Tibial nerve (tissue), 4 donors: ENCODE measurements at regions not wholly inside any gene's neighbourhood (a gene's known extent, or its start where the extent isn't known, plus 50 kb on each side); places are given as distances from the start of the nearest gene placed in this dataset.

ENCODE experiments used
- DNase-seq, 2 donors: peaks; one replicate each; pipeline ENCODE4 v3.0.0-alpha.2; 2019; ENCODE audit warnings: low spot score in 2 of 2
- H3K27ac ChIP-seq, 4 donors: fragments of 200-600 bp; sonication (generic) in 3 of 4; one replicate each; pipeline ENCODE4 v1.5.1; 2017 to 2019; ENCODE audit warnings: mild to moderate bottlenecking in 1 of 4
- H3K27me3 ChIP-seq, 2 donors: fragments of 200-600 bp; sonication (generic) in 1 of 2; one replicate each; pipeline versions ENCODE4 v1.5.1 to v1.6.0; 2017 to 2019
- H3K36me3 ChIP-seq, 3 donors: fragments of 200-600 bp; sonication (generic); one replicate each; pipeline ENCODE4 v1.5.1; 2018 to 2019
- H3K4me1 ChIP-seq, 4 donors: fragments of 200-600 bp; sonication (generic) in 3 of 4; one replicate each; pipeline ENCODE4 v1.5.1; 2017 to 2019
- H3K4me3 ChIP-seq, 4 donors: fragments of 200-600 bp; sonication (generic) in 3 of 4; one replicate each; pipeline ENCODE4 v1.5.1; 2017 to 2019; ENCODE audit warnings: mild to moderate bottlenecking in 1 of 4, moderate library complexity in 1 of 4
- H3K9me3 ChIP-seq, 4 donors: fragments of 200-600 bp; sonication (generic) in 3 of 4; one replicate each; pipeline ENCODE4 v1.5.1; 2017 to 2019
- EP300 ChIP-seq, 2 donors: sonication (generic); formaldehyde crosslinking; IDR thresholded peaks; one replicate each; pipeline ENCODE4 v1.6.1; 2017; ENCODE audit warnings: antibody characterized with exemption in 2 of 2, mild to moderate bottlenecking in 1 of 2
- POLR2A ChIP-seq, 2 donors: fragments of 450-650 bp; IDR thresholded peaks; one replicate each; pipeline ENCODE4 v1.6.1; 2017; ENCODE audit warnings: antibody characterized with exemption in 2 of 2, mild to moderate bottlenecking in 2 of 2, moderate library complexity in 2 of 2
- WGBS, 2 donors: methylation state at CpG; one replicate each; pipeline ENCODE4 v1.1.5; 2018; 5-methylcytosine and 5-hydroxymethylcytosine counted together
- TF ChIP-seq, protein P1 (sequence below), 5 experiments: fragments of 200-600 bp in 3 of 5; fragments of 450-650 bp in 2 of 5; sonication (generic) in 3 of 5; IDR thresholded peaks; one replicate each; pipeline ENCODE4 v1.5.1; 2016 to 2019; ENCODE audit warnings: antibody characterized with exemption in 5 of 5, mild to moderate bottlenecking in 3 of 5, moderate library complexity in 2 of 5

DNA sequence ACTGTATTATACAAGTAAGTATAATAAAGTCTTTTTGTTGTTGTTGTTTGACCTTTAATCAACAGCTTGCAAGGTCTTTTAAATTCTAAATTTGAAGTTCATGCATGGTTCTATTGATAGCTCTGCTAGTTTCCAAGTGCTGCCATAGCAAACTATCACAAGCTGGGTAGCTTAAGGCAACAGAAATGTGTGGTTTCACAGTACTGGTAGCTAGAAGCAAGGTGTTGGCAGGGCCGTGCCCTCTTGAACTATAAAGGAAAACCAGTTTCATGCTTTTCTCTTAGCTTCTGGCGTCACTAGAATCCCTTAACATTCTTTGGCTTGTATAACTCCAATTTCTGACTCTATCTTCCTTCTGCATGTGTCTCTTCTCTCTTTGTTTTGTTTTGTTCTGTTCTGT is 1021.9 kb upstream of the AUTS2 start:
- H3K4me3 ChIP-seq: no peak overlapping the region
- H3K36me3 ChIP-seq: no peaks in the 10 kb centered on the region
- H3K4me1 ChIP-seq: no peaks in the 10 kb centered on the region
- H3K9me3 ChIP-seq: peaks cover 0 to 19% (median 1%) of the 10 kb centered on the region in 4 donors
- WGBS, 2 donors: 79 to 85% methylated on average over 2 of the region's 2 CpGs
- H3K27ac ChIP-seq: no peak overlapping the region
- no peak for TF ChIP-seq POLR2A (IDR thresholded peaks at IDR 0.05)
- no peak for TF ChIP-seq EP300 (IDR thresholded peaks at IDR 0.05)
- TF ChIP-seq, protein P1, sequence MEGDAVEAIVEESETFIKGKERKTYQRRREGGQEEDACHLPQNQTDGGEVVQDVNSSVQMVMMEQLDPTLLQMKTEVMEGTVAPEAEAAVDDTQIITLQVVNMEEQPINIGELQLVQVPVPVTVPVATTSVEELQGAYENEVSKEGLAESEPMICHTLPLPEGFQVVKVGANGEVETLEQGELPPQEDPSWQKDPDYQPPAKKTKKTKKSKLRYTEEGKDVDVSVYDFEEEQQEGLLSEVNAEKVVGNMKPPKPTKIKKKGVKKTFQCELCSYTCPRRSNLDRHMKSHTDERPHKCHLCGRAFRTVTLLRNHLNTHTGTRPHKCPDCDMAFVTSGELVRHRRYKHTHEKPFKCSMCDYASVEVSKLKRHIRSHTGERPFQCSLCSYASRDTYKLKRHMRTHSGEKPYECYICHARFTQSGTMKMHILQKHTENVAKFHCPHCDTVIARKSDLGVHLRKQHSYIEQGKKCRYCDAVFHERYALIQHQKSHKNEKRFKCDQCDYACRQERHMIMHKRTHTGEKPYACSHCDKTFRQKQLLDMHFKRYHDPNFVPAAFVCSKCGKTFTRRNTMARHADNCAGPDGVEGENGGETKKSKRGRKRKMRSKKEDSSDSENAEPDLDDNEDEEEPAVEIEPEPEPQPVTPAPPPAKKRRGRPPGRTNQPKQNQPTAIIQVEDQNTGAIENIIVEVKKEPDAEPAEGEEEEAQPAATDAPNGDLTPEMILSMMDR (IDR thresholded peaks at IDR 0.05): no peak
- H3K27me3 ChIP-seq: no peaks in the 10 kb centered on the region
- no peak for DNase-seq

- DNase-seq: no peak
- Histone ChIP-seq H3K27ac (no peak overlapping the region), H3K36me3 (no peaks in the 10 kb centered on the region), H3K4me1 (no peaks in the 10 kb centered on the region), H3K27me3 (no peaks in the 10 kb centered on the region), H3K4me3 (no peak overlapping the region), H3K9me3 (peaks cover 0 to 37% (median 1%) of the 10 kb centered on the region in 4 donors)
- WGBS, 2 donors: 84 to 92% methylated on average over 1 of the region's 1 CpG
- no peak for TF ChIP-seq EP300 (IDR thresholded peaks at IDR 0.05)
- TF ChIP-seq POLR2A (IDR thresholded peaks at IDR 0.05): no peak
- TF ChIP-seq, protein P1 (IDR thresholded peaks at IDR 0.05): no peak
These were observed 1016.9 kb upstream of the AUTS2 start for GRCh38 chr7:68581417-68581816.

DNA sequence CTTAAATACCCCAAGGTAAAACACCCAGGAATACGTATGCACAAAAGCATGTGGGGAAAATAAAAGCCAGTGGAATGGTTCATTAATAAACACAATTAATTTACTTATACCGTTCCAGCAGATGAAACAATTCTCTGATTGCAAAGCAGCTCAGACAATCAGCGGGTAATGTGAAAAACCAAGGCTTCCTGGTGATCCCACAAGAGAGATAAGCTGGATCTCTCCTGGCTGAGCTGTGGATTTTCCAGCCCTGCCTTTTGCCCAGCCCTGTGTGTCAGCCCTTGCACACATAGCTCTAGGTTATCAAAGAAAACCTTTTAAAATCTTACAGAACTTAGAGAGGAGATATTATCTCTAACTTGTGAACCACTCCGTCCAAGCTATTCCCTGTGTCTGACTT is 1010.7 kb upstream of the AUTS2 start:
- Histone ChIP-seq H3K27me3 (no peaks in the 10 kb centered on the region), H3K4me1 (no peaks in the 10 kb centered on the region), H3K27ac (no peak overlapping the region), H3K9me3 (peaks cover 0 to 8% (median 0%) of the 10 kb centered on the region in 4 donors), H3K4me3 (no peak overlapping the region), H3K36me3 (no peaks in the 10 kb centered on the region)
- DNase-seq: no peak
- TF ChIP-seq EP300 (IDR thresholded peaks at IDR 0.05): no peak
- TF ChIP-seq, protein P1 (IDR thresholded peaks at IDR 0.05): no peak
- TF ChIP-seq POLR2A (IDR thresholded peaks at IDR 0.05): no peak
- 60 to 71% methylated on average over 4 of the region's 4 CpGs for WGBS, 2 donors

DNA sequence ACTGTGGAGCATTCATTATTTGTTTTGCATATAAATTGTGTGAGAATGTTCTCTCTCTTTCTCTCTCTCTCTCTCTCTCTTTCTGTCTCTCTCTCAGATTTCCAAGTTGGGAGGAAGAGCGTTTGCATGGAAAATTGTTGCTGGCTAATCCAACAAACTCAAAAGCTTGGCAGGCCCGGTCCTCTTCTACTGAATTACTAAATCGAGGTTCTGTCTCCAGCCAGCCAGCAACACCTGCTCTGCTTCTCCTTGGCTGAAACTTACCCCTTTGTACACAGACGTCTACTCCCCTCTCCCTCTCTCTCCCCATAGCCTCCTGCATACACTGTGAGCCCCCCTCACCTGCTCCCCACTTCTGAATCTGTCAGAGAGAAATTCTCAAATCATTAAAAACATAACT is 996.4 kb upstream of the AUTS2 start:
- TF ChIP-seq, protein P1 (IDR thresholded peaks at IDR 0.05): no peak
- no peak for TF ChIP-seq EP300 (IDR thresholded peaks at IDR 0.05)
- no peak for TF ChIP-seq POLR2A (IDR thresholded peaks at IDR 0.05)
- Histone ChIP-seq H3K9me3 (no peaks in the 10 kb centered on the region), H3K27me3 (no peaks in the 10 kb centered on the region), H3K36me3 (no peaks in the 10 kb centered on the region), H3K4me3 (no peak overlapping the region), H3K4me1 (peaks cover 0 to 8% (median 0%) of the 10 kb centered on the region in 4 donors), H3K27ac (no peak overlapping the region)
- 39 to 56% methylated on average over 4 of the region's 4 CpGs for WGBS, 2 donors
- DNase-seq: no peak

- H3K27ac ChIP-seq: no peak overlapping the region
- peaks cover 0 to 8% (median 0%) of the 10 kb centered on the region in 4 donors for H3K4me1 ChIP-seq
- TF ChIP-seq POLR2A (IDR thresholded peaks at IDR 0.05) (no peak), EP300 (IDR thresholded peaks at IDR 0.05) (no peak)
- TF ChIP-seq, protein P1 (IDR thresholded peaks at IDR 0.05): no peak
- H3K27me3 ChIP-seq: no peaks in the 10 kb centered on the region
- WGBS, 2 donors: 33 to 38% methylated on average over 1 of the region's 1 CpG
- H3K4me3 ChIP-seq: no peak overlapping the region
- H3K9me3 ChIP-seq: peaks cover 0 to 25% (median 5%) of the 10 kb centered on the region in 4 donors
- no peak for DNase-seq
- no peaks in the 10 kb centered on the region for H3K36me3 ChIP-seq
These were observed 993.7 kb upstream of the AUTS2 start for GRCh38 chr7:68604541-68604940.
